NCI-H1436 (cell line): ENCODE measurements at regions not wholly inside any gene's neighbourhood (a gene's known extent, or its start where the extent isn't known, plus 50 kb on each side); places are given as distances from the start of the nearest gene placed in this dataset.
"Not testable (repeated sequence)": the region's sequence is repeated elsewhere in the genome, so short reads cannot be mapped to it uniquely, and the experiment has no call there.

Experiments
- DNase-seq: peaks from one replicate; lab custom pipeline; 2025; lab: John Stamatoyannopoulos, UW

DNA sequence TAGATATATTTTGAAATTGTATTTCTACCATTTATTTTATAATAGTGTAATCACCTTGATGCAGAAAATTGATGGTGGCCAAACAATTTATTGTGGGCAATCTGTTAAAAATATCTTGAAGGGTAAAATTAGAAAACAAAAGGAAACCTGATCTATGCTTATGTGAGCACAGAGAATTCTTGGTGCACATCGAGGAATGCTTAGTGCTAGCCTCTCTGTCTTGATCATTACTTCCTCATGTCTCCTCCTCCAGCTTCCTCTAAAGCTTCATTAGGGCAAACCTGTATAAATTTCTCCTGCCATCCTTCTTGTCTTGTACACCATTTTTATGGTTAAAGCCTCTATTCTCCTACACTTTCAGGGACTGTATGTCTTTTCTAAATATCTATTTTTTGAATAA, 725.8 kb downstream of the RAPGEF2 start:
- no peak for DNase-seq

DNA sequence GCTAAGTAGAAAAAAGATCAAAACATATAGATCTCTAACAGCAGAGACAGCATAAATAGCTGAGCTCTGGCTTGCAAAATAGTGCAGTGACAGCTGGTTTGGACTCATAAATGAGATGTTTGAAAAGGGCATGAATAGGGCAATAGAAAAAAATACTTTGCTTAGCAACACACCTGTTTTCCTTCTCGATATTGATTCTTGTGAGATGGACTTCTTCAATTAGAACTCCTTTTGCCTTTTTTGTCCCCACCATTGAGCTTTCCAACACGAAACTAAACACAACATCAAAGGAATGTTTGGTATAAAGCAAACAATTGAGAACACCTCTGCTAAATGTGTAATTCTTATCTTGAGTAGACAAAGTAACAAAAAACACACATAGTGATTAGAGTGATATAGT, 726.3 kb downstream of the RAPGEF2 start:
- DNase-seq, result no peak

DNA sequence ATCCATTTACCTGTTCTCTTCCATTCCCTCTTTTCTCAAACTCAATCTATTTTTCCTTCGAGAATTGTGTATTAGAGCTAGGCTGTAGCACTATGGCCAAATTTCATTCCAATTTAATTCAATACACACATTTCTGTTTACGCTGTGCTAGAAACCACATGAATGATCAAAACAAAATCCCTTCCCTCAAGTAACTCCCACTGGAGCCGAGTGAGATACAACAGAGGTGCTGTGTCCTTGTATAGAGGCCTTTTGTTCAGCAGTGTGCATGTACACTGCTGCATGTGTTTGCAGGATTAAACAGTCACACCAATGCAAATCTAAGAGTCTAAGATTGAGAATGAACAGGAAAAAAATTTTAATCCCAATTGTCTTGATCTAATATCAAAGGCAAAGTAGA, 734.2 kb downstream of the RAPGEF2 start:
- DNase-seq, result no peak

DNA sequence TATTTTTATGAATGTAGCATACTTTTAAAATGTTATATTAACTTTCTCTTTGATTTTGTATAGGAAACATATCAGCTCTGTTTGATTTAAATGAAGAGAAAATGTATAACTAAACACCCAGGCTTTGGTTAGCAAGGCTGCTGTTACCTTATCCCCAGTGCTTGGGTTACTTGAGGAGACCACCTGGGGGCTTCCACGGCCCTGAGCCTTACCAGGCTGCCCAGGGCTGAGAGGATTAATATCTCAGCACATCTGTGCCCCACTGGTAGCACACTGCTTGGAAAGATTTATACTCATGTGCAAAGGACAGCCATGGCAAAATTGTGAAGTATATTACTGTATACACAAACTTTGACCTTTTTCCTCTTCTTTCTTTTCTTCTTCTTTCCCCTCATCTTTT, 752.9 kb downstream of the RAPGEF2 start:
- no peak for DNase-seq

DNA sequence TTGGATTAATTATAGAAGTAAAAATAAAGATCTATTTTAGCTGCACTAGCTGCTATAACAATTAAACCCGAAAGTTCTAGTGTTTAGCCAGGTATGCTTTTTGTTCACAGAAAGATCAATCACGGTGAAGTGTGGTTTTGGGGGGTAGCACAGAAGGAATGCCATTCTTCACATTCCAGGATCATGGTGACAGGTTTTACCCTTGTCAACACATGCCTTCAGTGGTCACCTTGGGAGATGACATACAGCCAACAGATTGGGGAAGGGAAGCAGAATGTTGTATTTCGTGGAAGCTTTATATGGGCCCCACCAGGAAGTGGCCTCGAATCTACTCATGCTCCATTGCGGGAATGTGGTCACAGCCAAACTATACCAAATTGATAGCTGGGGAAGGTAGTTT, 753.6 kb downstream of the RAPGEF2 start:
- no peak for DNase-seq

DNA sequence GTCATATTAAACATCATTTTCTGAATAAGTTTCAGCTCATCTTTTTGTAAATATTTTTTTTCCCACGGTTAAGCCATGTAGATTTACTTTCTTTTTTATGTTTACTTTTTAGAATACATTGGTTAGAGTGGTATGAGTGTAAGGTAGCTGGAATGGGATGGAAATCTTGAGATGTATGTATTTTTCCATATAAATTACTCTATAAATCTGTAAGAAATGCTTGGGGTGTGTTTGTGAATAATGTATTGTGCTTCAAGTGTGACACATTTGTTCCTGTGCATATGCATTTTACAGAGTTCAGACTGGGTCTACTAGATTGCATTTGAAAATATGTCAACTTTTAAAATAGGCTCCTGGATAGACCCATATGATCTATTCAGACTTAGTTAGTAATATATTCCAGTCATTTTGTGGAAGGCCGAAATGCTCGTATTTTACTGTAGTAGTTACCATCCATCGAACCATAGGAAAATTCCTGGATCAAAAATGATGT, 756.8 kb downstream of the RAPGEF2 start:
- no peak for DNase-seq

DNA sequence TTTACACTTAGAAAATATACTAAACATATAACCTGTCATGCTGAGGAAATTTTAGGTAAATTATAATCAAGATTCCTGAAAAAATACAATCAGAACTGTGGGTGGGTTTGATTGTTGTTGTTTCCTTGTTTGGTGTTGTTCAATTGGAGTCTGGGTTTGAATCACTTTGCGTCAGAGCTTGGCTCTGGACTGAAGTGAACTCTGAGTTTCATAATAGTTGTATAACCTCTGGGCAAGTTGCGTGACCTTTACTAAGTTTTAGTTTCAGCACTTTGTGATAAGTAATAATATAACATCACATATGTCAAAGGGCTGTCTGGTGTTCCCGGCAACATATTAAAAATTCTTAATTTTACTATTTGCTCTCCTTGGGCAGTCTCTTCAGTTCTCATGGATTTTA, 758.1 kb downstream of the RAPGEF2 start:
- DNase-seq, result no peak

DNA sequence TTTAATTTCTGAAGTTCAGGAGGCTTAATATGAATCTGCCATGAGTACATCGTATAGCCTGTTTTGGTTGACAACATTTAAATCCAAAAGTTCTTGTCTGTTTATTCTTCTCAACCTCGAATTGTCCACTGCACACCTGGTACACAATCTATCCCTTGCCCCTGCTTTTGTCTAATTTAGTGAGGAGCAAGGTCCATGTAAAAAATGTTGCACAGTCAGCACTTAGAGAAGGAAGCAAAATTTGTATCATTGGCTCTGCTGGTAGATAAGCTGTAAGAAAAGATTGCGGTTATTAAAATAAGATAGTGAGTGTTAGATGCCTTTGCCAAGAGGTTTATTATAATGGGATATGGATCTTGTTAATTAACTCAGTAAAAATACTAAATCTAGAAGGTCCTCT, 761.5 kb downstream of the RAPGEF2 start:
- DNase-seq, result no peak

DNA sequence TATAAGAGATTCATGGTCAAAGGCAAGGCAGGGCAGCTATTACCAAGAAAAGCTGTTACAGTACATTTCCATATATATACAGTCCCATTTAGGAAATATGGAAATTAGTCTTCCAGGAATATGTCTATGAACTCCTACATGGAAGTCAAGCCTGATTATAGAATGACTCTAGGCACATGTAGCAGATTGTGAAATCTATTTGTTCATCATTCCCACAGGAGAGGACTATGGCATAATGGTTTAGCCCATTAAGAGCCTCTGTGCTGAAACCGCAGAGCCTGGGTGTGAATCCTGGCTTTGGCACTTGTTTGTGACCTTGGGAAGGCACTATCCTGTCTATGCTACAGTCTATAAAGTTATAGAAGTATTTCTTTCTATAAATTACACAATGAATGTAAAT, 764.8 kb downstream of the RAPGEF2 start:
- no peak for DNase-seq

DNA sequence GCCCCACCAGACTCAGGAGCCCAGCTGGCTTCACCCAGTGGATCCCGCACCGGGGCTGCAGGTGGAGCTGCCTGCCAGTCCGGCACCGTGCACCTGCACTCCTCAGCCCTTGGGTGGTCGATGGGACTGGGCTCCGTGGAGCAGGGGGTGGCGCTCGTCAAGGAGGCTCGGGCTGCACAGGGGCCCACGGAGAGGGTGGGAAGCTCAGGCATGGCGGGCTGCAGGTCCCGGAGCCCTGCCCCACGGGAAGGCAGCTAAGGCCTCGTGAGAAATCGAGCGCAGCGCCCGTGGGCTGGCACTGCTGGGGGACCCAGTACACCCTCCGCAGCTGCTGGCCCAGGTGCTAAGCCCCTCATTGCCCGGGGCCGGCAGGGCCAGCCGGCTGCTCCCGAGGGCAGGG, 766.1 kb downstream of the RAPGEF2 start:
- DNase-seq, result not testable (repeated sequence)

DNA sequence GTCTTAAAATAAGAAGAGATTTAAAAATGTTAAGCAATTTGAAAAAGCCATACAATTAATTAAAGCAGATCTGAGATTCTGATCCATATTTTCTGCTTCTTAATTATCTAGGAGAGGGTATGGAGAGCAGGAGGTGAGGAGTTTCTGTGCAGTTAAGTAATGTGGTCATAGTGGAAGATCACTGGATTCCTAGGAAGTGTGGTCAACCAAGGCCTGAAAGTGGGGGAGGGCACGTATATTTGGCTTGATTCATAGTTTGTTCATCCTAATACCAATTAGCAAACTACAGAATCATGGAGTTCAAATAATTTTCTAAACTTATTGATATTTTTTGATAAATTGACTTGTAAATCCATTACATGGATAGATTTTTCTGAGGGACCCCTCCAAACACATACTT, 768.3 kb downstream of the RAPGEF2 start:
- no peak for DNase-seq

DNA sequence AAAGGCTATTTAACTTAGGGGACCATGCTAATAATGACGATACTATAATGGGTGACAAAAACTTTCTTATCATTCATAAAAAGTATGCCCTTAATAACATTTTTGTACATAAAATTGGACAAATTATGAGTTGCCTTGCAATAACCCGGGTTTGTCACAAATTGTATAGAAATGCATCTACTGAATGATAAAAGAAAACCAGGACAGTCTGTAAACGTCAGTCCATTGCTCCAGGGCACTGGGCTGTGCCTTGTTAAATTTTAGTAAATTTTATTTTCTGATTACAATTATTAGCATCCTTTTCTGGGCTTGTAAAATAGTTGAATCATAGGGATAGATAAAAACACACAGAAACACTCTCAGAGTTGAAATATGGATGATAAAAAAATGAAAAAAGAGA, 778.3 kb downstream of the RAPGEF2 start:
- DNase-seq, result no peak

DNA sequence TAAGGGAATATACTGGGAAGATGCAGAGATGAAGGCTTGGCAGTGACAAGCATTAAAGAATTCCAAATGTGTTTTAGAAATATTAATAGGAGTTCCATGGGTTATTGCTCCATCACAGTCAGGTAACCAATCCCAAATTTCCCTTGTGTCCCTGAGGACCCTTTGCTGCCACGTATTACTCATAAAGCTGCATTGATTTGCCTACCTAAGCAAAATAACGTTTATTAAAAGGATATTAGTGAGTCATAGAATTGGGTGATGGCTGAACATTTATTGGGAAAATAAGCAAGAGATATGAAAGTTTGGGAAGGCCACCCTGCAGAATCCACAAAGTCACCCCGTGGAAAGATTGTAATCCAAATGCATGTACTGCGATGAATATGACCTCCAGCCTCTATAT, 782.1 kb downstream of the RAPGEF2 start:
- DNase-seq, result no peak

DNA sequence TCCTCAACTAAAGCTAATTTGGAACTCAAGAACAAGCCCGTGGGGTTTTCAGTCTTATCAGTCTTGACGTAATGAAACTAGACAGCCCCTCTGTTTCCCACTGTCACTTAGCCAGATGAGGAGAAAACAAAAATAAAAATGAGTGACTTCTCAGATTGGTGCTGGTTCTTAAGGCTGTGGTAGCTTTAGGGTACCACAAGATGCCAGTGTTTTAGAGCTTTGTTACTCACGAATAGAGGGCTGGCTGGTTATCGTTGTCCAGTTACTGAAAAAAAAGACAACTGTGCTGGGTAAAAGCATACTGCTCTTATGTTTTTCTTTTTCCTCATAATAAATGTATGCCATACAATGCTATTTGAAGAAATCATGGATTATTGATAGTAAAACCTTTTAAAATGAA, 796.7 kb downstream of the RAPGEF2 start:
- no peak for DNase-seq

DNA sequence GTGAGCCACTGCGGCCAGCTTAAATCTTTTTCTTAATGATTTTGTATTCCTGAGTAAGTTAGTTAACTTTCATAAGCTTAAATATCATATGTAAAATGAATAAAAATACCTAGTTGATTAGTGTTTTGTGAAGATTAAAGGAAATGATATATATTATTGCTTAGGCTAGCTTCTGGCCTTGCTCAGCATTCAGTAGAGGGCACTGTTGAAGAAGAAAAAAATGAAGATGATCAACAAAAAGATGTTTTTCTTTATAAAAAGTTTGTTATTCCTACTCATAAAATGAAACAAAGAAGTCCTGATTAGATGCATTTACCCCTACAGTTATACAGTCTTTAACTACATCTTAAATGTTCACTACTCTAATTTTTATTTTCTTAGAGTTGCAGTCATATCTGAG, 797.7 kb downstream of the RAPGEF2 start:
- DNase-seq, result no peak

DNA sequence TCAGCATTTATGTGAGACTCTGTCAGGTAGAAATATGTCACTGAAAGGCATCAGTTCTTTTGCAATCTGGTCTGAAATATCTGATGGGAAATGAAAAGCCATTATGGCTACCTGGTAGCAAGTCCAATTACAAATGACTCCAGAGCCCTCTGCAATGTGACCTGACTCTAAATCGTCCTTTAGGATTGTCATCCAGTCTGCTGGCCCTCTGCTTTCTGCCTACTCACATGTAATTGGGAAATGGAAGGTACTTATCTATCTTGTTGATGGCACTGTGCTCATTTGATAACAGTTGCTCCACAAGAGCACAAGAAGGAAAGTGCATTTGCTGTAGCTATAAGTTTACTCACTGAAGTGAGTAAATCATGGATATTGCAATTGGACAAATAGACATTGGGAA, 799.8 kb downstream of the RAPGEF2 start:
- DNase-seq, result no peak

DNA sequence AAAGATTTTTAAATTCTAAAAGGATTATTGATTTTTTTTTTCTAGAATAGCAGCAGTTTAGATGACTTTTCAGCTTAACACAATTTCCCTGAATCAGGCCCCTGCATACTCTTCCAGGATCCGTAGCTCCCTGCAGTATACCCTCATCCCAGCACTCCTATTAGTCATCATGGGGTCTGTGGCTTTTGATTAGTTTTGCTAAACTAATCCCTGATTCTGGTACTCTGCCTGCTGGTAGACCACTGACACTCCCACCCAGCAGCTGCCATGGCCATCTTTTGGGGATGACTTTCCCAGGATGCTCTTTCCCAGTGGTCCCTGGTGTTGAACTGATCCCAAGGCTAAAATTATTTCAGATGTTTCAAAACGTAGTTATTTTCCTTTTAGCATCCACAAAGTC, 802.0 kb downstream of the RAPGEF2 start:
- no peak for DNase-seq

DNA sequence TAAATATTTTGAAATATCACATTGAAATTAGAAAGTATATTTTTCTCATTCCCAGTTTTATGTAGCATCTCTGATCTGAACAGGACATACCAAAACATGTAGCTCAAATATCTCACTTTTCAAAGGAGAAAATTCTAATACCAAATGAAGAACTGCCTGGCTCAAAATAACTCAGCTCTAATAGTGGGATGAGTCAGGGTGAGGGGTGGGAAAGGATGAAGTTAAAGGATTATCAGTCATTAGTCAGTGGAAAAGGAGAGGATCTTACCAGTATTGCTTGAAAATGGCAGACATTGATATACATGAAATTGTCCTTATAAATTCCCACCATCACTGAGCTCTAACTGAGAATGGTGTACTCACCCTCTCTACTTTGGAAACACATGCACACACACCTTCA, 803.2 kb downstream of the RAPGEF2 start:
- DNase-seq, result no peak

DNA sequence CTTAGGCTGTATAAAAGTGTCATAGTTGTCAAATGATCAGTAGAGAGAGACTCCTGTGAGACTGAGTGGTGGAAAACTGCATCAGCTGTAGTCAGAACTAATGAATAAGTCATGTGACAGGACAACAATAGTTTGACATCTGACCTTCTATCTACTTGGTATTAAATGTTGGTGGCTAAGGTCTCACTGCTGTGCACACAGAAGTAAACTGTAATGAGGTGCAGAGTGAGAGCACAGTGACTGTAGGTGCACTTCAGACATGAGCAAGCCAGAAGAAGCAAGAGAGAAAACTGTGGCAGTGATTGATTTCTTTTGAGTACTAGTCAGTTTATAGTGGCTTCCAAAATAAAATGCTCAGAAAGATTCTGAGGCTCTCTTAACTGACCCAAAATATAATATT, 803.6 kb downstream of the RAPGEF2 start:
- no peak for DNase-seq

DNA sequence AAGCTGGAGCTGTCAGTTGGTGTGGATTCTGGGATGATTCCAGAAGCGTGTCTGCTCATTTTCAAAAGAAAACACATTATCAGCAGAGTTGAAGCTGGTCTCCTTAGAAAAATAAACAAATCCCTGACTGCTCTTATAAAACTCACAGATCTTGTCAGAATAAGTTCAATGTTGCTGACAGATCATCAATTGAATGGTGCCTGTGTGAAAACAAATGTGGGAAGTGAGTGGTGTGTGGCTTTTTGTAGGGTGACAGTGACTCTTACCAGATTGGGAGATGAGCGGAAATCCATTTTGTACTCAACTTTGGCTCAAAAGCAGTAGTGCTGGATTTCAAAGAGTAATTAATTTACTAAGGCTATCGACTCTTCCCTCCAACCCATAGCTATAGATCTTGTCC, 807.8 kb downstream of the RAPGEF2 start:
- no peak for DNase-seq

DNA sequence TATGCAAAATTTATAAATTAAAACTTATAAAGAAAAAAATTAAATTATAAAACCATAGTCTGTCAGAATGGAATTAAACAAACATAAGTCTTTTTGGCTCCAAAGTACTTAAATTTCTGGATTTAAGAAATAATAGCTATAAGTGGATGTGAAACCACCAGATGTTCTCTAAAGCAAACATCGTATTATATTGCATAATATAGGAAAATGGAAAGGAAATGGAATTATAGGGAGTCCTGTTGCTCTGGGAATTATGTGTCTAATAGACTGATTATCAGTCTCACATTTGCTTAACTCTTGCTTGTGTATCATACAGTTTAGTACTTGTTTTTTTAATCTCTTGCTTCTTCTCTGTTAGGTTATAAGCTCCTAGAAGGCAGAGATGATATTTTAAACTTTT, 819.2 kb downstream of the RAPGEF2 start:
- DNase-seq, result no peak

DNA sequence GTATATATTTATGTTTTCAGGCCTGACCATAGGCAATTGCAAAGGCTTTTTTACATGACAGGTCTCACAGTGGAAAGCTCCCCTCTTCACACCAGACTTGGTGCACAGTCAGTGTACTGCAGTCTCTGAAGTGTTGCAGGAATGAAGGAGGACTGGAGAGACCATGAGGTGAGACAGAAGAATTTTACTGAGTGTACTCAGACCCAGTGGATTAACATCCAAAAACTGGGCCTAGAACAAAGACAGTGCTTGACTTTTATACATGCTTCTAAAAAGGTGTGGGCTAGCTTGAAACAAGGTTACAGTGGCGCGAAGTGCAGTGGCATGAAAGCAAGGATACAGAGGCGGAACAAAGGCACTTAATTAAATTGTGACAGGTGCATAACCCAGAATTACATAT, 822.9 kb downstream of the RAPGEF2 start:
- no peak for DNase-seq

DNA sequence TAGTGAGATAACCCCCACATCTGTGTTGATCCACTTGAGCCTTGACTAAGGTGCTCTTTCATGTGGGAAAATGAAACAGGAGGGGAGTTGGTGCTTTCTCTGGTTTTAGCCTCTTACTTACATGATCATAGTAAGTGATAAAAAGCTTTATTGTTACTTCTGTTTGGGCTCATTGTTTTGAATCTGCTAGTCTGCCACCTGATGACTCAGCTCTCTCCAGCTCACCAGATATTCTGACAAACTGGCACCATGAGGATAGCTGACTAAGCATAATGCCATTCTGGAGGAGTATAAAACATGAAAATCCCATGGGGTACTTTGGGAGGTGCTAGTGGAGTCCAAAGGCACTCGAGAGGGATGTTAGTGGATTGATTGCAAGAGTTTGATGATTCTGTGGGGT, 824.0 kb downstream of the RAPGEF2 start:
- no peak for DNase-seq

DNA sequence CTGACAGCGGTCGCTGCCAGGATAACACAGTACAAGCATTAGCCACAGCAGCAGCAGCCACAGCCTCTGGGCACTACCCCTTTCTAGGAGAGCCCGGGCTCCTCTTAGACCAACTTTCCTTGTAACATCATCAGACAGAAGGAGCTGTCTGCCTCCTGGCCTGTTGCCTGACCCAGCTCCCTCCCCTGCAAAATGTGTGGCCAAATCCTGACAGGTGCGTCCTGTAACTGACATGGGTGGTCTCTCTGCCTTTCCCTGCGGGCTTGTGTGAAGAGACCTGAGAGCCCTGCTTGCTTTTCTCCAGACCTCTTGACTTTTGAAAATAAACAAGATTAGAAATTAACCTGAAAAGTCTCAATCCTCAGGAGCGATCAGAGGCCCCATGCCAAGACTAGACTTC, 824.9 kb downstream of the RAPGEF2 start:
- DNase-seq, result no peak

DNA sequence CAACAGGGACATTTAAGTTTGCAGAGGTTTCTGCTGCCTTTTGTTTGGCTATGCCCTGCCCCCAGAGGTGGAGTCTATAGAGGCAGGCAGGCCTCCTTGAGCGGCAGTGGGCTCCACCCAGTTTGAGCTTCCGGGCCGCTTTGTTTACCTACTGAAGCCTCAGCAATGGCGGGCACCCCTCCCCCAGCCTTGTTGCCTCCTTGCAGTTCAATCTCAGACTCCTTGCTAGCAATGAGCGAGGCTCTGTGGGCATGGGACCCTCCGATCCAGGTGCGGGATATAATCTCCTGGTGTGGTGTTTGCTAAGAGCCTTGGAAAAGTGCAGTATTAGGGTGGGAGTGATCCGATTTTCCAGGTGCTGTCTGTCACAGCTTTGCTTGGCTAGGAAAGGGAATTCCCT, 831.7 kb downstream of the RAPGEF2 start:
- not testable (repeated sequence) for DNase-seq
